Tibial nerve (tissue), 4 donors: ENCODE measurements at regions not wholly inside any gene's neighbourhood (a gene's known extent, or its start where the extent isn't known, plus 50 kb on each side); places are given as distances from the start of the nearest gene placed in this dataset.

ENCODE experiments used
- DNase-seq, 2 donors: peaks; one replicate each; pipeline ENCODE4 v3.0.0-alpha.2; 2019; ENCODE audit warnings: low spot score in 2 of 2
- H3K27ac ChIP-seq, 4 donors: fragments of 200-600 bp; sonication (generic) in 3 of 4; one replicate each; pipeline ENCODE4 v1.5.1; 2017 to 2019; ENCODE audit warnings: mild to moderate bottlenecking in 1 of 4
- H3K27me3 ChIP-seq, 2 donors: fragments of 200-600 bp; sonication (generic) in 1 of 2; one replicate each; pipeline versions ENCODE4 v1.5.1 to v1.6.0; 2017 to 2019
- H3K36me3 ChIP-seq, 3 donors: fragments of 200-600 bp; sonication (generic); one replicate each; pipeline ENCODE4 v1.5.1; 2018 to 2019
- H3K4me1 ChIP-seq, 4 donors: fragments of 200-600 bp; sonication (generic) in 3 of 4; one replicate each; pipeline ENCODE4 v1.5.1; 2017 to 2019
- H3K4me3 ChIP-seq, 4 donors: fragments of 200-600 bp; sonication (generic) in 3 of 4; one replicate each; pipeline ENCODE4 v1.5.1; 2017 to 2019; ENCODE audit warnings: mild to moderate bottlenecking in 1 of 4, moderate library complexity in 1 of 4
- H3K9me3 ChIP-seq, 4 donors: fragments of 200-600 bp; sonication (generic) in 3 of 4; one replicate each; pipeline ENCODE4 v1.5.1; 2017 to 2019
- EP300 ChIP-seq, 2 donors: sonication (generic); formaldehyde crosslinking; IDR thresholded peaks; one replicate each; pipeline ENCODE4 v1.6.1; 2017; ENCODE audit warnings: antibody characterized with exemption in 2 of 2, mild to moderate bottlenecking in 1 of 2
- POLR2A ChIP-seq, 2 donors: fragments of 450-650 bp; IDR thresholded peaks; one replicate each; pipeline ENCODE4 v1.6.1; 2017; ENCODE audit warnings: antibody characterized with exemption in 2 of 2, mild to moderate bottlenecking in 2 of 2, moderate library complexity in 2 of 2
- WGBS, 2 donors: methylation state at CpG; one replicate each; pipeline ENCODE4 v1.1.5; 2018; 5-methylcytosine and 5-hydroxymethylcytosine counted together
- TF ChIP-seq, protein P1 (sequence below), 5 experiments: fragments of 200-600 bp in 3 of 5; fragments of 450-650 bp in 2 of 5; sonication (generic) in 3 of 5; IDR thresholded peaks; one replicate each; pipeline ENCODE4 v1.5.1; 2016 to 2019; ENCODE audit warnings: antibody characterized with exemption in 5 of 5, mild to moderate bottlenecking in 3 of 5, moderate library complexity in 2 of 5

DNA sequence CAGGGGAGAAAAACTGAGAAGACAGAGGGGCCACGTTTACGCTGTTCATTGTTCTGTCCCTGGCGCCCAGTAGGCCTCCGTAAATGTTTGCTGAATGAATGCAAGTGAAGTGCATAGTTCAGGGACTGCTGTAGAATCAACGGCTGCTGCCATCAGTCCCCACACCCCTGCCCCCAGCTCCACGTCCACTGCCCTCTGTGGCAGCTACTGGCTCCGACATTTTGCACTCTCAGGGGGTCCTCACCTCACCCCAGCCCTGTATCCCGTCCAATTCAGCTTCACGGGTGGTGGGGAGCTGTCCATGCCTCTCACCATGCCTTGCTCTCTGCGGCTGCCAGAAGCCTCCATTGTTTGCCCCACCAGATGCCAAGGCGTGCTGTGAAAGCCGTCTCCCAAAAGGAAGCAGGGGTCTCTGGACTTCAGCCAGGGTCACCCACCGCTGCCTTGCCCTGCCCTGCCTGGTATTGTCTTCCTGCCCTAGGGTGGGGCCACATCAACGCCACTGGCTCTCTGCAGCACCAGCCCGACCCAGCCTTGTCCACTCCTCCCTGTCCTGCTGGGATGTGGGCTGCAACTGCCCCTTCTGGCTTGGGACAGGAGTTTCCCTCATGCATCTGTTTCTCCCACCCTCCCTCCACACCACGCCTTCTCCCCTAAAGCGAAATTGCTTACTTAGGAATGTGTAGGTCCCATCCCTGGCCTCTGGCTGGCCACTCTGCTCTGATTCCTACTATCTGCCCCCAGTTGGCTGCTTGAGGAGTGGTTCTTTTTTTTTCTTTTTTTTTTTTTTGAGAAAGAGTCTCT lies 86.0 kb downstream of the RHOB start:
- WGBS, 2 donors: 56 to 61% methylated on average over 15 to 17 of the region's 17 CpGs
- peak overlapping the region in 1 of 4 donors; percentile 45 for H3K27ac ChIP-seq
- H3K4me1 ChIP-seq: peaks cover 0 to 27% (median 5%) of the 10 kb centered on the region in 4 donors
- TF ChIP-seq POLR2A (IDR thresholded peaks at IDR 0.05) (no peak), EP300 (IDR thresholded peaks at IDR 0.05) (no peak)
- TF ChIP-seq, protein P1, sequence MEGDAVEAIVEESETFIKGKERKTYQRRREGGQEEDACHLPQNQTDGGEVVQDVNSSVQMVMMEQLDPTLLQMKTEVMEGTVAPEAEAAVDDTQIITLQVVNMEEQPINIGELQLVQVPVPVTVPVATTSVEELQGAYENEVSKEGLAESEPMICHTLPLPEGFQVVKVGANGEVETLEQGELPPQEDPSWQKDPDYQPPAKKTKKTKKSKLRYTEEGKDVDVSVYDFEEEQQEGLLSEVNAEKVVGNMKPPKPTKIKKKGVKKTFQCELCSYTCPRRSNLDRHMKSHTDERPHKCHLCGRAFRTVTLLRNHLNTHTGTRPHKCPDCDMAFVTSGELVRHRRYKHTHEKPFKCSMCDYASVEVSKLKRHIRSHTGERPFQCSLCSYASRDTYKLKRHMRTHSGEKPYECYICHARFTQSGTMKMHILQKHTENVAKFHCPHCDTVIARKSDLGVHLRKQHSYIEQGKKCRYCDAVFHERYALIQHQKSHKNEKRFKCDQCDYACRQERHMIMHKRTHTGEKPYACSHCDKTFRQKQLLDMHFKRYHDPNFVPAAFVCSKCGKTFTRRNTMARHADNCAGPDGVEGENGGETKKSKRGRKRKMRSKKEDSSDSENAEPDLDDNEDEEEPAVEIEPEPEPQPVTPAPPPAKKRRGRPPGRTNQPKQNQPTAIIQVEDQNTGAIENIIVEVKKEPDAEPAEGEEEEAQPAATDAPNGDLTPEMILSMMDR (IDR thresholded peaks at IDR 0.05): no peak
- no peaks in the 10 kb centered on the region for H3K27me3 ChIP-seq
- no peak for DNase-seq
- no peak overlapping the region for H3K4me3 ChIP-seq
- no peaks in the 10 kb centered on the region for H3K9me3 ChIP-seq
- H3K36me3 ChIP-seq: no peaks in the 10 kb centered on the region

DNA sequence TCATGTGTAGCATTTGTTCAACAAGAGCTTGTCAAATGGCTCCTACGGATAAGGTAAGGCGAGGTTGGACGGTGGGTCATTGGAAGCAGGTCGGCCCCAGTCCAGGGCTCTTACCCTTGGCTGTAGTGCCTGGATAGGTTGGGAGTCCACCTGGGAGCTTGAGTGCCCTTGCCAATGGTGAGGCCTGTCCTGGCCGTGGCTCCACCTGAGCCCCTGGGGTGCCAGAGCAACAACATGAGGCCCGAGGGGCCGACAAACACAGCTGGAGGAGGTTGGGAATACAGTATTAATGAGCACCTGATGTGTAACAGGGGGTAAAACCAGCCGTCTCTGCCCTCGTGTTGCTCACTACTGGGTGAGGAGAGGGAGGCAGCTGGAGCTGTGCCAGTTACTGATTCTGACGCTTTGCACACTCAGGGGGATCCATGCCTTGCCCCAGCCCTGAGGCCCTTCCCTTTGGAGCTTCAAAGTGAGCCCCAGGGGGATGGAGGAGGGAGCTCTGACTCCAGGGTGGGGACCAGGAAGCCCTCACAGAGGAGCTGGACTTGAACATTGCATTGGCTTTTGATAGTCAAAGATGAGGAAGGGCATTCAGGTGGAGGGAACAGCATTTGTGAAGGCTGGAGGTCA lies 87.2 kb downstream of the RHOB start:
- no peaks in the 10 kb centered on the region for H3K27me3 ChIP-seq
- H3K4me1 ChIP-seq: peaks cover 0 to 27% (median 5%) of the 10 kb centered on the region in 4 donors
- no peaks in the 10 kb centered on the region for H3K36me3 ChIP-seq
- 81 to 84% methylated on average over 10 of the region's 10 CpGs for WGBS, 2 donors
- no peak overlapping the region for H3K27ac ChIP-seq
- TF ChIP-seq EP300 (IDR thresholded peaks at IDR 0.05) (no peak), POLR2A (IDR thresholded peaks at IDR 0.05) (no peak)
- TF ChIP-seq, protein P1 (IDR thresholded peaks at IDR 0.05): no peak
- H3K4me3 ChIP-seq: no peak overlapping the region
- no peaks in the 10 kb centered on the region for H3K9me3 ChIP-seq
- no peak for DNase-seq

DNA sequence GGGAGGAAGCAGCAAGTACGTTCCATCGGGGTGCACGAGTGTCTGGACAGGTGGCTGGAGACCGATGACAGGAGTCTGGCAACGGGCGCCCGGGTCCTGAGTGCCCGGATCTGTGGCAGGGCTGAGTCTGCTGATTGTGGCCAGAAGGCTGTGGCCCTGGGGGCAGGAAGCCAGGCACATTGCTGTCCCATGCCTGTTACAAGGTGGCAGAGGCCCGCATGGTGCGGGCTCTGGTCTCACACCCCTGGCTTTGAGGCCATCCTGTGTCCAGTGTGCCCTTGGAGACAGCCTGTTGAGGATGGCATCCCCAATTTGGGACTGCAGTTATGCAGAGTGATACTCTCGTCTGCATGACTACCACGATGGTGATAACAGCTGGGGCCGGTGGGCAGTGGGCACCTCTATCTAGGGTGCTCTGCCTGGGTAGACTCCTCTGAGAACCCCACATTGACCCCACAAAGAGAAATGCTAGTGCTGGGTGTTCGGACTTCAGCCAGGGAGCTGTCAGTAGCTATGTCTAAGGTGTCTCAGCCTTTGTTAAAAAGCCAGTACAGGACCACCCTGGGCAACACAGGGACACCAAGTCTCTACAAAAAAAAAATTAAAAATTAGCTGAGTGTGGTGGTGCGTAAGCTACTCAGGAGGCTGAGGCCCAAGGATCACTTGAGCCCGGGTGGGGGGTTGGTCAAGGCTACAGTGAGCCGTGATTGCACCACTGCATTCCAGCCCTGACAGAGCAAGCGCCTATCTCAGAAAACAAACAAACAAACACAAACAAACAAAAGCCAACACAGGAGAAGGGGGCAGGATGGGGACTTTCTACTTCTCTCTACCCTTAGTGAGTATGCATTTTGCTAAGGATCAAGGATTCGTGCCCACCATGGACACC lies 88.3 kb downstream of the RHOB start:
- H3K27me3 ChIP-seq: no peaks in the 10 kb centered on the region
- no peak overlapping the region for H3K27ac ChIP-seq
- H3K4me1 ChIP-seq: peaks cover 0 to 37% (median 7%) of the 10 kb centered on the region in 4 donors
- H3K4me3 ChIP-seq: no peak overlapping the region
- H3K36me3 ChIP-seq: no peaks in the 10 kb centered on the region
- TF ChIP-seq EP300 (IDR thresholded peaks at IDR 0.05): no peak
- no peak for TF ChIP-seq POLR2A (IDR thresholded peaks at IDR 0.05)
- 90 to 93% methylated on average over 18 to 19 of the region's 19 CpGs for WGBS, 2 donors
- H3K9me3 ChIP-seq: no peaks in the 10 kb centered on the region
- DNase-seq: no peak

DNA sequence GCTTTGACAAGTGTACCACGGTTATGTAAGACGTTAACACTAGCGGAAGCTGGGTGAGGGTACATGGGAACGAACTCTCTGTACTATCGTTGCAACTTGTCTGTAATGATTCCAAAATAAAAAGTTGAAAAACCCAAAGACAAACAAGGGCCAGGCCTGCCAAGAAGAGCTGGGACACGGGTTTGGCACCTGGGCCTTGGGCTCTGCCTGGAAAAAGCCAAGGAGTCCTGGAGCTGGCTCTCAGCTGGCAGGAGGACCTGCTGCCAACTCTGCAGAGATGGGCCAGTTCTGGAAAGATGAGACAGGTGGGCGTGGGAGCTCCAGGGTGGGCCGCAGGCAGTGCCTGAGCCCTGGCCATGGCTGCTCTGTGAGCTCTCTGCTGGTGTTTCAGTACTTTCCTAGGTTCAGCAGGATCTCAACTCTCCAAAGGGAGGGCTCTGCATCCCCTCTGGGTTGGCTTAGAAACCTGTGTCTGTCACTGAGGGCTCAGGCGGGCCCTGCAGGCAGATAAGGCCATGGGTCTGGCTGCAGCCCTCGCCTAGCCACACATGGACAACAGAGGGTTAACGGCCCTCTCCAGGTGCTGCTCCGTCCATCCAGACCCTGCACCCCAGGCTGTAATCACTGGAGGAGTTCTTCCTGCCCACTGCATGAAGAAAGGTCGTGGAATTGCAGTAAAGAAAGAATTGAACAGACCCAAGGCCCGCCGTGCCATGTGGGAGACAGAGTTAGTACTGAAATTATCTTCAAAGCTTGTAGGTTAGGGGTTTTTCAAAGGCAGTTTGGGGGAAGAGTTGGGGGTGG lies 89.9 kb downstream of the RHOB start:
- WGBS, 2 donors: 85% methylated on average over 15 of the region's 15 CpGs

More for the DNA sequence above, 89.9 kb downstream of the RHOB start:
- TF ChIP-seq, protein P1 (IDR thresholded peaks at IDR 0.05): no peak
- TF ChIP-seq POLR2A (IDR thresholded peaks at IDR 0.05) (no peak), EP300 (IDR thresholded peaks at IDR 0.05) (peak in 1 of 2 donors; percentile 28)
- H3K27me3 ChIP-seq: no peaks in the 10 kb centered on the region
- H3K4me3 ChIP-seq: no peak overlapping the region
- peaks cover 0 to 29% (median 9%) of the 10 kb centered on the region in 4 donors for H3K4me1 ChIP-seq
- no peaks in the 10 kb centered on the region for H3K9me3 ChIP-seq
- H3K36me3 ChIP-seq: no peaks in the 10 kb centered on the region
- DNase-seq: no peak
- peak overlapping the region in 1 of 4 donors; percentile 14 for H3K27ac ChIP-seq
